H1 (cell line): ENCODE measurements at regions not wholly inside any gene's neighbourhood (a gene's known extent, or its start where the extent isn't known, plus 50 kb on each side); places are given as distances from the start of the nearest gene placed in this dataset.

ENCODE experiments used
- CTCF ChIA-PET: fragments of 300-600 bp; sonication (Branson Sonifier 250); formaldehyde crosslinking; loops from one replicate; lab custom pipeline; 2021; ENCODE audit not compliant: partially characterized antibody; lab: Charles Lee
- POLR2A ChIA-PET: fragments of 300-600 bp; sonication (Branson Sonifier 250); formaldehyde crosslinking; loops from one replicate; lab custom pipeline; 2021; ENCODE audit warnings: inconsistent platforms; ENCODE audit not compliant: partially characterized antibody; lab: Charles Lee
- DNase-seq, 2 experiments: peaks; one replicate each; pipeline versions ENCODE4 v3.0.0 to v3.0.0-alpha.2; 2010 to 2022; ENCODE audit warnings: low spot score in 2 of 2, low read depth in 1 of 2, mixed read lengths in 1 of 2
- FAIRE-seq: peaks from 2 replicates; lab custom pipeline; 2011; peaks lifted over from hg19 to GRCh38; lab: Jason Lieb, UNC
- H2AFZ ChIP-seq: 2 replicates; pipeline ENCODE4 v1.8.1; 2012; ENCODE audit warnings: low read length, inconsistent platforms
- H2AK5ac ChIP-seq: 2 replicates; pipeline ENCODE4 v1.6.1; 2013; ENCODE audit warnings: low read depth, low read length
- H2BK120ac ChIP-seq: replicated peaks from 2 replicates; pipeline ENCODE3; 2013; ENCODE audit warnings: low read depth, low read length, inconsistent platforms
- H2BK12ac ChIP-seq: 2 replicates; pipeline ENCODE4 v1.6.1; 2013; ENCODE audit warnings: low read depth, low read length
- H2BK15ac ChIP-seq: 2 replicates; pipeline ENCODE4 v1.6.1; 2013; ENCODE audit warnings: low read length
- H2BK20ac ChIP-seq: 2 replicates; pipeline ENCODE4 v1.6.1; 2013; ENCODE audit warnings: low read length
- H2BK5ac ChIP-seq: 2 replicates; pipeline ENCODE4 v1.6.1; 2013; ENCODE audit warnings: low read depth, low read length
- H3K14ac ChIP-seq: 2 replicates; pipeline ENCODE4 v1.6.1; 2013; ENCODE audit warnings: inconsistent platforms; ENCODE audit not compliant: insufficient read length
- H3K18ac ChIP-seq: 2 replicates; pipeline ENCODE4 v1.6.1; 2013; ENCODE audit warnings: low read length; ENCODE audit errors: extremely low read depth
- H3K23ac ChIP-seq: 2 replicates; pipeline ENCODE4 v1.6.1; 2013; ENCODE audit warnings: inconsistent platforms; ENCODE audit not compliant: insufficient read length
- H3K23me2 ChIP-seq: 2 replicates; pipeline ENCODE4 v1.6.1; 2013; ENCODE audit warnings: low read depth, low read length
- H3K27ac ChIP-seq: 2 replicates; pipeline ENCODE4 v1.6.1; 2011; ENCODE audit warnings: low read depth, low read length, inconsistent platforms
- H3K27me3 ChIP-seq, 4 experiments: replicated peaks in 1 of 4; 1 replicate in 1 of 4; 2 replicates in 3 of 4; pipeline versions ENCODE4 v1.6.1 to v1.8.1; 2011 to 2013; ENCODE audit warnings: low read length in 3 of 4, mild to moderate bottlenecking in 3 of 4, inconsistent platforms in 2 of 4, mixed read lengths in 2 of 4, moderate library complexity in 1 of 4; ENCODE audit not compliant: control insufficient read depth in 3 of 4, insufficient read depth in 3 of 4; ENCODE audit errors: extremely low read depth in 1 of 4
- H3K36me3 ChIP-seq, 4 experiments: 2 replicates each; pipeline versions ENCODE4 v1.6.1 to v1.8.1; 2011 to 2013; ENCODE audit warnings: mild to moderate bottlenecking in 4 of 4, low read length in 3 of 4, moderate library complexity in 2 of 4, control low read depth in 1 of 4, inconsistent platforms in 1 of 4; ENCODE audit not compliant: insufficient read depth in 4 of 4, control insufficient read depth in 2 of 4
- H3K4ac ChIP-seq: replicated peaks from 2 replicates; pipeline ENCODE3; 2013; ENCODE audit warnings: low read length, low read depth, mixed read lengths, inconsistent platforms; ENCODE audit not compliant: insufficient read length
- H3K4me1 ChIP-seq, 4 experiments: replicated peaks in 1 of 4; 1 replicate in 1 of 4; 2 replicates in 3 of 4; pipeline versions ENCODE4 v1.6.1 to v1.8.1; 2011 to 2013; ENCODE audit warnings: low read length in 3 of 4, inconsistent platforms in 2 of 4, mixed read lengths in 1 of 4; ENCODE audit not compliant: insufficient read depth in 4 of 4, control insufficient read depth in 3 of 4
- H3K4me2 ChIP-seq, 2 experiments: 2 replicates each; pipeline versions ENCODE4 v1.6.1 to v1.8.1; 2011 to 2013; ENCODE audit warnings: low read depth in 2 of 2, low read length in 2 of 2, control low read depth in 1 of 2, inconsistent platforms in 1 of 2, mild to moderate bottlenecking in 1 of 2; ENCODE audit not compliant: insufficient read depth in 1 of 2
- H3K4me3 ChIP-seq, 4 experiments: fragments of 200-600, 300-600 bp in 1 of 4; sonication (generic), shearing (Covaris generic), sonication (Bioruptor Twin) in 1 of 4; 2 replicates each; pipeline versions ENCODE4 v1.5.1 to v1.8.1; 2011 to 2016; ENCODE audit warnings: low read length in 4 of 4, low read depth in 3 of 4, control low read depth in 2 of 4, inconsistent platforms in 2 of 4, mild to moderate bottlenecking in 2 of 4, mixed read lengths in 1 of 4, moderate library complexity in 1 of 4; ENCODE audit not compliant: insufficient read depth in 2 of 4; ENCODE audit errors: extremely low read depth in 1 of 4
- H3K56ac ChIP-seq: replicated peaks from 2 replicates; pipeline ENCODE3; 2013; ENCODE audit warnings: low read depth, mild to moderate bottlenecking, mixed read lengths, low read length, inconsistent platforms; ENCODE audit not compliant: insufficient read length
- H3K79me1 ChIP-seq: 2 replicates; pipeline ENCODE4 v1.6.1; 2013; ENCODE audit warnings: low read depth, low read length, control low read depth
- H3K79me2 ChIP-seq, 2 experiments: 2 replicates each; pipeline versions ENCODE4 v1.6.1 to v1.8.1; 2012 to 2013; ENCODE audit warnings: low read length in 2 of 2, mild to moderate bottlenecking in 2 of 2, inconsistent platforms in 1 of 2; ENCODE audit not compliant: insufficient read depth in 2 of 2, control insufficient read depth in 1 of 2
- H3K9ac ChIP-seq, 4 experiments: replicated peaks in 1 of 4; 1 replicate in 1 of 4; 2 replicates in 3 of 4; pipeline versions ENCODE4 v1.6.1 to v1.8.1; 2011 to 2013; ENCODE audit warnings: low read depth in 3 of 4, low read length in 3 of 4, control low read depth in 2 of 4, mild to moderate bottlenecking in 2 of 4, moderate library complexity in 2 of 4, inconsistent platforms in 1 of 4; ENCODE audit errors: extremely low read depth in 1 of 4
- H3K9me3 ChIP-seq, 2 experiments: 2 replicates each; pipeline versions ENCODE4 v1.6.1 to v1.8.1; 2012 to 2013; ENCODE audit warnings: mild to moderate bottlenecking in 2 of 2, moderate library complexity in 2 of 2, control low read depth in 1 of 2, inconsistent platforms in 1 of 2, low read depth in 1 of 2, low read length in 1 of 2, mixed read lengths in 1 of 2; ENCODE audit not compliant: insufficient read depth in 2 of 2
- H4K20me1 ChIP-seq, 2 experiments: replicated peaks in 1 of 2; 2 replicates each; pipeline versions ENCODE3 to v1.8.1; 2011 to 2013; ENCODE audit warnings: inconsistent platforms in 2 of 2, low read length in 2 of 2, mild to moderate bottlenecking in 1 of 2; ENCODE audit not compliant: insufficient read depth in 2 of 2, control insufficient read depth in 1 of 2
- H4K5ac ChIP-seq: 2 replicates; pipeline ENCODE4 v1.6.1; 2013; ENCODE audit warnings: low read length, low read depth, mixed read lengths, inconsistent platforms; ENCODE audit not compliant: insufficient read length
- H4K8ac ChIP-seq: 2 replicates; pipeline ENCODE4 v1.8.0; 2013; ENCODE audit warnings: mild to moderate bottlenecking, moderate library complexity, low read length, inconsistent platforms; ENCODE audit not compliant: insufficient read depth; ENCODE audit errors: extremely low read depth
- H4K91ac ChIP-seq: replicated peaks from 2 replicates; pipeline ENCODE3; 2013; ENCODE audit warnings: low read length, mixed read lengths, inconsistent platforms; ENCODE audit not compliant: insufficient read length
- CEBPB ChIP-seq: IDR thresholded peaks from 2 replicates; pipeline ENCODE4 v1.6.1; 2012; ENCODE audit warnings: low read depth, low read length
- KDM1A ChIP-seq: fragments of 200-600, 300-600 bp; sonication (generic); IDR thresholded peaks from 2 replicates; pipeline ENCODE4 v1.7.1; 2016; ENCODE audit warnings: mild to moderate bottlenecking, low read length, borderline replicate concordance
- MAFK ChIP-seq: IDR thresholded peaks from 2 replicates; pipeline ENCODE4 v1.6.1; 2012; ENCODE audit warnings: low read depth, mild to moderate bottlenecking, improper control_type of control experiment, low read length
- NRF1 ChIP-seq: IDR thresholded peaks from 2 replicates; pipeline ENCODE4 v1.6.1; 2011; ENCODE audit warnings: mild to moderate bottlenecking, low read depth, low read length, improper control_type of control experiment
- POLR2AphosphoS5 ChIP-seq: IDR thresholded peaks from 2 replicates; pipeline ENCODE4 v1.6.1; 2011; ENCODE audit warnings: low read depth, low read length
- SIRT6 ChIP-seq: IDR thresholded peaks from one replicate; pipeline ENCODE4 v1.7.1; 2012; ENCODE audit warnings: low read length, inconsistent platforms
- SUZ12 ChIP-seq: fragments of 200-600 bp; sonication (generic); IDR thresholded peaks from 2 replicates; pipeline ENCODE4 v1.6.1; 2012; ENCODE audit warnings: mild to moderate bottlenecking, inconsistent platforms, low read length, moderate library complexity, mixed read lengths
- WGBS, 2 experiments: shearing (Covaris generic) in 1 of 2; methylation state at CpG; one replicate each; pipeline versions ENCODE4 v1.1.6 to v1.1.7; 2013 to 2015; ENCODE audit warnings: low lambda C conversion rate in 2 of 2, mixed read lengths in 2 of 2, inconsistent platforms in 1 of 2, low coverage in 1 of 2, missing lambda C conversion rate in 1 of 2; ENCODE audit not compliant: insufficient replicate concordance in 2 of 2, insufficient coverage in 1 of 2, insufficient read length in 1 of 2; ENCODE audit errors: extremely low coverage in 1 of 2, missing lambda C conversion rate in 1 of 2; 5-methylcytosine and 5-hydroxymethylcytosine counted together

GRCh38 chr9:86829496-86830046, 117.7 kb downstream of the GAS1 start:
- H2AK5ac ChIP-seq, result no peak overlapping the region
- no peaks in the 10 kb centered on the region for H3K36me3 ChIP-seq
- H3K18ac ChIP-seq, result no peak overlapping the region
- no peak overlapping the region for H3K27ac ChIP-seq
- H3K4me3 ChIP-seq, result no peak overlapping the region
- no peak for FAIRE-seq
- H3K9ac ChIP-seq, result no peak overlapping the region
- H3K79me2 ChIP-seq, result no peaks in the 10 kb centered on the region
- peaks cover 3 to 8% (median 3%) of the 10 kb centered on the region in 4 experiments; a peak in 5 of 7 replicates for H3K4me1 ChIP-seq
- no peak overlapping the region for H4K5ac ChIP-seq
- no peaks in the 10 kb centered on the region for H4K20me1 ChIP-seq
- no peak overlapping the region for H2BK15ac ChIP-seq
- H2BK5ac ChIP-seq, result no peak overlapping the region
- H3K27me3 ChIP-seq, result no peaks in the 10 kb centered on the region
- TF ChIP-seq SIRT6 (no peak), SUZ12 (no peak), KDM1A (peak; percentile 72), MAFK (no peak), CEBPB (no peak), POLR2AphosphoS5 (no peak), NRF1 (no peak)
- TF ChIP-seq, all 59 proteins: peak for 1
- POLR2A ChIA-PET, result no interaction called here
- CTCF ChIA-PET, result interaction anchor here (0.6 to 1.0 kb wide), 2 partner anchors 26 to 343 kb away, joined by 3 read pairs; no protein-coding TSS in a partner anchor
- no peak overlapping the region for H3K56ac ChIP-seq
- H3K14ac ChIP-seq, result no peak overlapping the region
- no peak for DNase-seq
- H3K79me1 ChIP-seq, result no peaks in the 10 kb centered on the region
- WGBS, 2 experiments, result 37% methylated on average over 1 of the region's 1 CpG; no CpG with 5 or more reads in 1 of the 2 experiments
- H2BK20ac ChIP-seq, result no peak overlapping the region
- no peak overlapping the region for H3K4me2 ChIP-seq
- no peaks in the 10 kb centered on the region for H3K9me3 ChIP-seq
- H2BK120ac ChIP-seq, result no peak overlapping the region
- no peak overlapping the region for H4K91ac ChIP-seq
- no peak overlapping the region for H2AFZ ChIP-seq
- no peak overlapping the region for H2BK12ac ChIP-seq
- no peaks in the 10 kb centered on the region for H3K23me2 ChIP-seq
- H3K23ac ChIP-seq, result no peak overlapping the region
- no peak overlapping the region for H4K8ac ChIP-seq
- H3K4ac ChIP-seq, result no peak overlapping the region
